Neural progenitor cell (in vitro differentiated cells): ENCODE measurements at regions not wholly inside any gene's neighbourhood (a gene's known extent, or its start where the extent isn't known, plus 50 kb on each side); places are given as distances from the start of the nearest gene placed in this dataset.

Source experiments
- DNase-seq: peaks from one replicate; pipeline ENCODE4 v3.0.0-alpha.2; 2016; ENCODE audit warnings: low spot score
- H2AFZ ChIP-seq: fragments of 200-600 bp; sonication (generic); replicated peaks from 2 replicates; pipeline ENCODE4 v1.6.1; 2016; ENCODE audit warnings: antibody characterized with exemption
- H3F3A ChIP-seq: fragments of 200-600 bp; sonication (generic); 2 replicates; pipeline ENCODE4 v1.6.1; 2016; ENCODE audit warnings: antibody characterized with exemption, low read depth
- H3K27ac ChIP-seq: fragments of 200-600 bp; sonication (generic); 2 replicates; pipeline ENCODE4 v1.5.1; 2016; ENCODE audit warnings: mild to moderate bottlenecking
- H3K27me3 ChIP-seq: fragments of 200-600 bp; sonication (generic); 2 replicates; pipeline ENCODE4 v1.6.1; 2016; ENCODE audit warnings: mild to moderate bottlenecking, moderate library complexity
- H3K36me3 ChIP-seq: fragments of 200-600 bp; sonication (generic); 2 replicates; pipeline ENCODE4 v1.5.1; 2016
- H3K4me1 ChIP-seq: fragments of 200-600 bp; sonication (generic); 2 replicates; pipeline ENCODE4 v1.6.1; 2016; ENCODE audit warnings: mixed run types
- H3K4me2 ChIP-seq: fragments of 200-600 bp; sonication (generic); 2 replicates; pipeline ENCODE4 v1.6.1; 2016
- H3K4me3 ChIP-seq: fragments of 200-600 bp; sonication (generic); 2 replicates; pipeline ENCODE4 v1.5.1; 2016
- H3K79me2 ChIP-seq: fragments of 200-600 bp; sonication (generic); 2 replicates; pipeline ENCODE4 v1.6.1; 2016; ENCODE audit warnings: low read depth
- H3K9ac ChIP-seq: fragments of 200-600 bp; sonication (generic); 2 replicates; pipeline ENCODE4 v1.6.1; 2016
- H3K9me3 ChIP-seq: fragments of 200-600 bp; sonication (generic); 2 replicates; pipeline ENCODE4 v1.5.1; 2016; ENCODE audit warnings: low read depth
- H4K20me1 ChIP-seq: fragments of 200-600 bp; sonication (generic); 2 replicates; pipeline ENCODE4 v1.6.1; 2016; ENCODE audit warnings: low read depth
- H3K27ac Mint-ChIP-seq: 3 replicates; pipeline ENCODE4 v1.8.0; 2021; ENCODE audit warnings: mixed read lengths
- H3K27me3 Mint-ChIP-seq: 2 replicates; pipeline ENCODE4 v1.8.0; 2022; ENCODE audit warnings: low read depth, mild to moderate bottlenecking, inconsistent platforms, moderate library complexity, mixed read lengths; ENCODE audit not compliant: insufficient read depth
- H3K36me3 Mint-ChIP-seq: 3 replicates; pipeline ENCODE4 v1.8.0; 2021; ENCODE audit warnings: mixed read lengths
- H3K4me1 Mint-ChIP-seq: 3 replicates; pipeline ENCODE4 v1.8.0; 2021; ENCODE audit warnings: mixed read lengths
- H3K4me3 Mint-ChIP-seq: 3 replicates; pipeline ENCODE4 v1.8.0; 2021; ENCODE audit warnings: mild to moderate bottlenecking, moderate library complexity, mixed read lengths
- H3K9me3 Mint-ChIP-seq: 3 replicates; pipeline ENCODE4 v1.8.0; 2020; ENCODE audit warnings: mixed read lengths
- EZH2 ChIP-seq: fragments of 200-600 bp; sonication (generic); IDR thresholded peaks from 2 replicates; pipeline ENCODE4 v1.6.1; 2017; ENCODE audit warnings: antibody characterized with exemption, mild to moderate bottlenecking, moderate library complexity
- EZH2phosphoT487 ChIP-seq: fragments of 200-600 bp; sonication (generic); IDR thresholded peaks from 2 replicates; pipeline ENCODE4 v1.6.1; 2017; ENCODE audit warnings: antibody characterized with exemption
- TF ChIP-seq, protein P1 (sequence below): fragments of 200-600 bp; sonication (generic); IDR thresholded peaks from 2 replicates; pipeline ENCODE4 v1.5.1; 2017; ENCODE audit warnings: antibody characterized with exemption, mild to moderate bottlenecking

GRCh38 chr1:79595931-79596330, 589.4 kb upstream of the ADGRL4 start:
- H3K9me3 ChIP-seq, result no peaks in the 10 kb centered on the region
- H3K36me3 ChIP-seq, result no peaks in the 10 kb centered on the region
- no peak overlapping the region for H3K27ac Mint-ChIP-seq
- H3K27ac ChIP-seq, result no peak overlapping the region
- H3K4me1 Mint-ChIP-seq, result peaks cover 8% of the 10 kb centered on the region
- H3K36me3 Mint-ChIP-seq, result no peaks in the 10 kb centered on the region
- no peak for TF ChIP-seq EZH2
- no peak for TF ChIP-seq EZH2phosphoT487
- TF ChIP-seq, protein P1, sequence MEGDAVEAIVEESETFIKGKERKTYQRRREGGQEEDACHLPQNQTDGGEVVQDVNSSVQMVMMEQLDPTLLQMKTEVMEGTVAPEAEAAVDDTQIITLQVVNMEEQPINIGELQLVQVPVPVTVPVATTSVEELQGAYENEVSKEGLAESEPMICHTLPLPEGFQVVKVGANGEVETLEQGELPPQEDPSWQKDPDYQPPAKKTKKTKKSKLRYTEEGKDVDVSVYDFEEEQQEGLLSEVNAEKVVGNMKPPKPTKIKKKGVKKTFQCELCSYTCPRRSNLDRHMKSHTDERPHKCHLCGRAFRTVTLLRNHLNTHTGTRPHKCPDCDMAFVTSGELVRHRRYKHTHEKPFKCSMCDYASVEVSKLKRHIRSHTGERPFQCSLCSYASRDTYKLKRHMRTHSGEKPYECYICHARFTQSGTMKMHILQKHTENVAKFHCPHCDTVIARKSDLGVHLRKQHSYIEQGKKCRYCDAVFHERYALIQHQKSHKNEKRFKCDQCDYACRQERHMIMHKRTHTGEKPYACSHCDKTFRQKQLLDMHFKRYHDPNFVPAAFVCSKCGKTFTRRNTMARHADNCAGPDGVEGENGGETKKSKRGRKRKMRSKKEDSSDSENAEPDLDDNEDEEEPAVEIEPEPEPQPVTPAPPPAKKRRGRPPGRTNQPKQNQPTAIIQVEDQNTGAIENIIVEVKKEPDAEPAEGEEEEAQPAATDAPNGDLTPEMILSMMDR, result no peak
- H3K79me2 ChIP-seq, result no peaks in the 10 kb centered on the region
- peaks cover 3% of the 10 kb centered on the region for H3F3A ChIP-seq
- peaks cover 3% of the 10 kb centered on the region for H3K27me3 Mint-ChIP-seq
- DNase-seq, result no peak
- no peak overlapping the region for H2AFZ ChIP-seq
- H3K27me3 ChIP-seq, result no peaks in the 10 kb centered on the region
- H4K20me1 ChIP-seq, result no peaks in the 10 kb centered on the region
- no peak overlapping the region for H3K4me3 ChIP-seq
- H3K4me3 Mint-ChIP-seq, result no peak overlapping the region
- H3K9ac ChIP-seq, result no peak overlapping the region
- H3K4me1 ChIP-seq, result peaks cover 16% of the 10 kb centered on the region
- H3K9me3 Mint-ChIP-seq, result peaks cover 3% of the 10 kb centered on the region
- no peak overlapping the region for H3K4me2 ChIP-seq

DNA sequence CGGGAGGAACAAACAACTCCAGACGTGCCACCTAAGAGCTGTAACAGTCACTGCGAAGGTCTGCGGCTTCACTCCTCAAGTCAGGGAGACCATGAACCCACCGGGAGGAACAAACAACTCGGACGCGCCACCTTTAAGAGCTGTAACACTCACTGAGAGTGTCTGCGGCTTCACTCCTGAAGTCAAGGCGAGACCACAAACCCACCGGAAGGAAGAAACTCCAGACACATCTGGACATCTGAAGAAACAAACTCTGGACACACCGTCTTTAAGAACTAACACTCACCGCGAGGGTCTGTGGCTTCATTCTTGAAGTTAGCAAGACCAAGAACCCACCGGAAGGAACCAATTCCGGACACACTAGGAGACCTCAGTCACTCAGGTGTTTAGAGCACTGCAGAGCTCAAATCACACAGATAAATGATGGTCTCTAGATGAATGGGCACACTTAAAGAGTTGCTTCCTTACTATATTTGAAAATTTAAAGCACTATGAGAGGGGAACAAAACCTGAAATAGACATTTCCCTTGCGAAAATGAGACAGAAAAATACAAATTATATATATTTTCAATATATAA, 587.7 kb upstream of the ADGRL4 start:
- Mint-ChIP-seq H3K9me3 (peaks cover 3% of the 10 kb centered on the region), H3K4me1 (peaks cover 8% of the 10 kb centered on the region), H3K27ac (no peak overlapping the region), H3K27me3 (peaks cover 3% of the 10 kb centered on the region), H3K36me3 (no peaks in the 10 kb centered on the region), H3K4me3 (no peak overlapping the region)
- no peak overlapping the region for H2AFZ ChIP-seq
- no peaks in the 10 kb centered on the region for H4K20me1 ChIP-seq
- no peaks in the 10 kb centered on the region for H3K79me2 ChIP-seq
- TF ChIP-seq EZH2 (no peak), EZH2phosphoT487 (no peak)
- TF ChIP-seq, protein P1, result no peak
- H3K4me2 ChIP-seq, result no peak overlapping the region
- no peaks in the 10 kb centered on the region for H3K36me3 ChIP-seq
- H3K4me3 ChIP-seq, result no peak overlapping the region
- no peaks in the 10 kb centered on the region for H3K27me3 ChIP-seq
- H3K9me3 ChIP-seq, result no peaks in the 10 kb centered on the region
- no peak overlapping the region for H3K27ac ChIP-seq
- H3K4me1 ChIP-seq, result peaks cover 23% of the 10 kb centered on the region
- peaks cover 3% of the 10 kb centered on the region for H3F3A ChIP-seq
- no peak overlapping the region for H3K9ac ChIP-seq
- DNase-seq, result no peak

GRCh38 chr1:79592707-79593106, 586.2 kb upstream of the ADGRL4 start:
- peaks cover 8% of the 10 kb centered on the region for H3K4me1 Mint-ChIP-seq
- Histone ChIP-seq H3K79me2 (no peaks in the 10 kb centered on the region), H3K4me3 (no peak overlapping the region), H3K9ac (no peak overlapping the region), H3K27me3 (no peaks in the 10 kb centered on the region), H3K4me2 (no peak overlapping the region), H2AFZ (no peak overlapping the region), H3K27ac (no peak overlapping the region), H3K9me3 (no peaks in the 10 kb centered on the region), H3K4me1 (peaks cover 38% of the 10 kb centered on the region), H3K36me3 (no peaks in the 10 kb centered on the region), H4K20me1 (no peaks in the 10 kb centered on the region), H3F3A (peaks cover 7% of the 10 kb centered on the region)
- peaks cover 3% of the 10 kb centered on the region for H3K27me3 Mint-ChIP-seq
- H3K4me3 Mint-ChIP-seq, result no peak overlapping the region
- DNase-seq, result no peak
- no peaks in the 10 kb centered on the region for H3K36me3 Mint-ChIP-seq
- H3K27ac Mint-ChIP-seq, result no peak overlapping the region
- TF ChIP-seq EZH2 (no peak), EZH2phosphoT487 (no peak)
- TF ChIP-seq, protein P1, result no peak
- H3K9me3 Mint-ChIP-seq, result peaks cover 3% of the 10 kb centered on the region
